Dedifferentiated amniotic fluid mesenchymal stem cell (primary cell): ENCODE measurements at regions not wholly inside any gene's neighbourhood (a gene's known extent, or its start where the extent isn't known, plus 50 kb on each side); places are given as distances from the start of the nearest gene placed in this dataset.
"Not testable (repeated sequence)": the region's sequence is repeated elsewhere in the genome, so short reads cannot be mapped to it uniquely, and the experiment has no call there.

Experiments used
- DNase-seq: peaks from one replicate; pipeline ENCODE4 v3.0.0-alpha.2; 2016; ENCODE audit errors: extremely low spot score

DNA sequence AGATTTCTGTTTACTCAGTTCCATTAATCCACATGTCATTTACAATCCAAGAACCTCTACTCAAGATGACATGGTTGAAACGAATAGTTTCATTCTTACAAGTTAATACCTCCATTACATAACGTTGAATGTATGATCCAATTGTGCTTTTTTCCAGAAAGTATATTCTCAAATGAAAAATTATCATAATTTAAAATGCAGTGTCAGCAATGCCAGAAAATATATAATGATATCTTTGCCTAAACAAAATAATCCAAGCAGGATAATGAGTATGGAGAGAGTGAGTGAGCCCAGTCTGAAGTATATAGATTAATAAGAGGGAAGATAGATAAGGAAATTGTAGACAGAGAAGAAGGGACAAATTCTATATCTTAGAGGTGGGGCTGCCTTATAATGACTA, 505.0 kb downstream of the CENPC start:
- no peak for DNase-seq

DNA sequence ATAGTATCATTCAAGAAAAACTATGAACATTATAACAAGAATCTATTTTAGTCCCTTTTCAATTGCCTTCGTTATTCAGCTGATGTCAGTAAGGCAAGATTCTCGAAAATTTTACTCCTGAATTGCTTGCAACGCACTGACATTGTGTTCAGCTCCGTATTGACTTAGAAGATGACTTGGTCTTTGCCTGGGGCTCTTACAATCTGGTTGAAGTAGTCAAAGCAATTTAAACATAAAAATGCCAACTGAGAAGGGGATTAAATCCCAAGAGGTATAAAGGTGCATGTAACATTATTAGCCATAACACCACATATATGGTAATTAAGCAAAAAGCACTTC, 507.1 kb downstream of the CENPC start:
- no peak for DNase-seq

DNA sequence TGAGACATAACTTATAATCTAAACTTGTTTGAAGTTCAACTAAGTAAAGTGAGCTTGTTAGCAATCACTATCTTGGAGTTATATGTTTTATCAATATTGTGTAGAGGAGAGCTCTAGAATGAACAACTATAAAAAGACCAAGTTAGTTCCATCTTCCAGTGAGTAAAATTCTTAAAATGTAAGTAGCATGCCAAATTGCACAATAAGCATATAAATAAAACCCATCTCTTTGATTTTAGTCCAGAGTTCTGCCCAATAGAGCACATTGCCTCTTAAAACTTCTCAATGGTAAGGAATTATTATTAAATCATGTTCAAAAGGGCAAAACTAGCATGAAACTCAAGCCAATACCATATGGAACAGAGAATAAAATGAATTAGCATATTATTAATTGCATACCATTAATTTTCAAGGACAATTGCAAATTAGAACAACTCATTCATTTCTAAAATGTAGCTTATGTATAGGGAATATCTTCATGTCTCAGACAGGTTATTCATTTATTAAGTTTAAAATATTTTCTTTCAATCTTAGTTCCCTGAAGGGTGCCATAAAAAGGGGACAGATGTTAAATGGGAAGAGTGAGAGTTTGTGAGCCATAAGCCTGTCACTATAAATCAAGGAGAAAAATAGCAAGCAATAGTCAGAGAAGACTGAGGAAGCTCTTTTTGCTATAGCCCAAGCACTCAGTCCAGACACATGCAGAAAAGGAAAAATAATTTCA, 507.6 kb downstream of the CENPC start:
- DNase-seq, result no peak

DNA sequence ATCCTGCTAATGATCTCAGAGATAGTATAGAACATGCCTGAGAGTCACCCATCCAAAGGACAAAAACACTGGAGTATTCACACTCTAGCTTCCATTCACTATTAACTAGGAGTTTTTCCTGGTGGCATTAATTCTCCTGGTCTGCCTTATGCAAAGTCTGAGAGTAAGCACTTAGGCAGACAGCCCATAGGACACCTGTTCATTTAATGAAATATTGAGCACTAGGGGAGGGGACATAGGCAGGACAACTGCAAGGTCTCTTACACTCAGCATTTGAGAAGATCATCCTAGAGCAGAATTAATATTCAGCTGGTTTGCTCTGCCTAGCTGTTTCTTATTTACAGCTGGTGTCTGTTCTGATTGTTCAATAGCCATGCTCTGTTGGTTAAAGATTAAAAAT, 508.5 kb downstream of the CENPC start:
- no peak for DNase-seq

GRCh38 chr4:67035986-67036385, 509.3 kb downstream of the CENPC start:
- no peak for DNase-seq

DNA sequence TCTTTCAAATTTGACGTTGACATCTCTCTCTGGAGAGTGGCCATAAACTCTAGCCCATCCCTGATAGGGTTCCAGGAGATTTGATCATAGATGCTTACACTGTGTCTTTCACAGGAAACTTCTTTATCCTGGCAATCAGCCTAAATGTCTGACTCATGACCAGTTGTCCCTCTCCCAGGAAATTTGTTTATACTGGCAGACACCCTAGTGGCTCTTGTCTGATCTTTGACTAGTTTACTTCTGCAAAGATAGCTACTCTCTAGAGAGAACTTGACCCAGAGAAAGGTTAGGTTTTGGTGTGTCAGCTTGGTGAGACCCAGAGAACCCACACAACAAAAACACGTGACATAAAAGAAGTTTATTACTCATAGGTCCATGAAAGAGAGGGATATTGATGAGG, 509.8 kb downstream of the CENPC start:
- no peak for DNase-seq

DNA sequence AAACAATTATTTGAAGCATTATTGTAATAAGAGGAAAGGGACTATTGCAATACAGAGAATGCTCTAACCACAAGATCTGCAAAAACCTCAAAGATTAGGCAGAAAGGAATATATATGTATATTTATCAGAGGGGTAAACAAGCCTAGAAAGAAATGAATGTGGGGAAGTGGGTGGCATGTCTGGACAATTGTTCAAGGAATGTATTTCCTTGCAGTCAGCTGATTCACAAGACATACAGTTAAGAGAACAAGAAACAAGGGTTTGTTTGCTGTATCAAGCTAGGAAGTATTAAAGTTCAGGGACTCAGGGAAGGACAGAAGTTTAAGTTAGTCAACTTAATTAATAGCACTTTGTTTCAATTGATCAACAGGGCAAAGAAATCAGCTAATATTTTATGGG, 514.7 kb downstream of the CENPC start:
- no peak for DNase-seq

DNA sequence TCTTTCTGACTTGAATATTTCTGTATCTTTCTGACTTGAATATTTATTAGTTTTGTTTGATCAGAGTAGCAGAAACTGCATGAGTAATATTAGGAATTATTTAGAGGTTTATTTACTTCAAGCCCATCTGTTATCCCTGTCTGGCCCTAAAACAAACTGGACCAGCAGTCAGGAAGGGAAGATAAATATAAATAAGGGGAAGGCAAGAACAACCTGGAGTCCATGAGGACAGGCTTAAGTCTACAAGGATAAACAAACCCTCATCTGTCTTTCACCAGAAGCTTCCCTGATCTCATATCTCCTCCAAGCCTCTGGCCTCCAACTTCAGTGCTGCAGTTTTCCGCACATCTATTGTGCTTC, 524.9 kb downstream of the CENPC start:
- DNase-seq, result no peak

DNA sequence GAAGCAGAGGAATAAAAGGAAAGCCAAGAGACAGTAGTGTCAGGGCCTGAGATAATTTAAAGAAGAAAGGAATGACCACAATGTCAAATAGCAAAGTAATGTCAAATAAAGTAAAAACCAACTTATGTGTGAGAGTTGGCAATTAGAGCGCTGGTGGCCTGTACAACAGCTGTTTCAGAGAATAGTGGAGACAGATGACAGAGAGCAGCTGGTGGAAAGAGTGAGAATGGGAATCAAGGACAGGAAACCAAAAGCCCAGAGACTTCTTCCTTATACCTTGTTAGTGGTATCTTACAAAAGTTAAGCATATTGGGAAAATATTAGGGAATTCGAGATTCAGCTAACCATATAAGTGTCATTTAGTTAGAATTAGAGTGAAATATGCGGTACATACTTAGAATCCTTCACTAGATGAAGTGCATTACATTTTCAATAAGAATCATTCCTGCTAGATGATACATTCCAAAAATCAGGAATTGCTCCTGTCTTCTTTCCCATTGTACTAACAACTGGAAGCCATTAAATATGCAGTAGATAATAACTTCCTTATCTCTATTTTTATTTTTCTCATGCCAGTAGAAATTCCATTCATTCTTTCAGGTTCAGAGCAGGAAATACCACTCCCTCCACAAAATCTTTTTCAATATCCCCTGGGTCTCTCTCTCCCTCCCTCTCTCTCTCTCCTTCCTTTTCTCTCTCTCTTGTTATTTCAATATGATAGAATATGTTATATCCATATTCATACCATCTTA, 525.4 kb downstream of the CENPC start:
- no peak for DNase-seq

DNA sequence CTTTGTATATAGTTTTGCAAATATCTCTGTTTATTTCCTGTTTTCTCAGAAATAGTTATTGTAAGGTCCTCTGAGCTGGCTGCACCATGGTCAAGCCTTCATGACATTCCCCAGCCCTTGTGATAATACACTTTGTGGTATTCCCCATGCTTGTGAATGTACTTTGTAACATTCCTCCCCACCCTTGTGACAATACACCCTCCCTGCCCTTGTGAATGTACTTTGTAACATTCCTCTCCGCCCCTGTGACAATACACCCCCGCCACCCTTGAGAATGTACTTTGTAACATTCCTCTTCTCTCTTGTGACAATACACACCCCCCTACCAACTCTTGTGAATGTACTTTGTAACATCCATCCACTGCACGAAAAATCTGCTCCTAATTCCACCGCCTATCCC, 530.7 kb downstream of the CENPC start:
- no peak for DNase-seq

DNA sequence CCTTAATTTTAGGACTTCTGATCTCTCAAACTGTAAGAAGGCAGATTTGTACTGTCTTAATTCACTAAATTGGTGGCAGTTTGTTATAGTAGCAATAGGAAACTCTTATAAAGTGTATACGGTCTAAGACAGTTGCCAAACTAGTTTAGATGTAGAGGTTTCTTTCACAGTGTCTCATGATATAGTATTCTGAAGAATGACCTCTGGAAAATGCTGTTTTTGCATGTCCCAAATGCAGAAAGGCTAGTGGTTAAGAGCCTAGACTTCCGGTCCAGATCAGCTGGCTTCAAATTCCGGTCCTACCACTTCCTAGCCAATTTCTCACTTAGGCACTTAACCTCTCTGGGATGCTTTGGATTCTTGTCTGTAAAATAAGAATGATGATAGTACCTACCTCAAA, 538.5 kb downstream of the CENPC start:
- DNase-seq, result no peak

- DNase-seq, result peak; percentile 38
Observed at GRCh38 chr4:66991521-66991920, 553.8 kb downstream of the CENPC start.

GRCh38 chr4:66974665-66975064, 570.6 kb downstream of the CENPC start:
- no peak for DNase-seq

DNA sequence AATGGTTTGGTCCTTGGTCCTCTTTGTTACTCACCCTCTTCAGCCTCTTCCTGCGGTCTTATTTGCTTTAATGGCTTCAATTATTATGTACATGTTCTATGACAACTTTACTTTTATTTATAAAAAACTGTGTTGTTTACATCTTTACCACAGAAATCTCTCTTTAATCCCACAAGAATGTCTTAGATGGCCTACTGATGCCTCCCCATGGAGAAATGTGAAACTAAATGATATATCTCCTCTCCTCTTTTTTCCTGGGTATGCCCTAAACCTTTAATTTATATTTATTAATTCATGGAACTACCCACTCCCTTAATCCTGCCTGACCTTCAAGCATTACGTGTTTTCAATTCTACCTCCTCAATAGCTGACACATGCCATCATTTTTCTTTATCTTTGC, 573.2 kb downstream of the CENPC start:
- DNase-seq, result no peak

- no peak for DNase-seq
Observed at GRCh38 chr4:66964467-66964866, 580.8 kb downstream of the CENPC start.

- DNase-seq, result no peak
Observed at GRCh38 chr4:66963084-66963483, 582.2 kb downstream of the CENPC start.

DNA sequence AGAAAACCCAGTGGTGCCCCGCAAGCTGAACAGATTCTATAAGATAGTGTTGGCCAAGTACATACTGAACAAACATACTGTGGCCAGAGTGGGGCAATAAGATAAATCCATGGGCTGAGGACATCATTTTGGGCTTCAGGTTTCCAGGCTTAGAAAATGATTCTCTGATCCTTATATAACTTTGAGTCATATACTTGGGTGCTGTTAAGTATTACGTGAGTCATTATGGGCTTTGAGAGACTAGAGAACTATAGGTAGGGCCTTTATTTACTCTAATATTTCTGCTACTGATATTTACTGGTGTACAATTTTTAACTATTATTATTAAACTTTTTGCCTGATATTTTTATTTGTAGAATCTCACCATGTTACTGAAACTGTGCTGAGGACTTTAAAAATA, 586.1 kb downstream of the CENPC start:
- no peak for DNase-seq

DNA sequence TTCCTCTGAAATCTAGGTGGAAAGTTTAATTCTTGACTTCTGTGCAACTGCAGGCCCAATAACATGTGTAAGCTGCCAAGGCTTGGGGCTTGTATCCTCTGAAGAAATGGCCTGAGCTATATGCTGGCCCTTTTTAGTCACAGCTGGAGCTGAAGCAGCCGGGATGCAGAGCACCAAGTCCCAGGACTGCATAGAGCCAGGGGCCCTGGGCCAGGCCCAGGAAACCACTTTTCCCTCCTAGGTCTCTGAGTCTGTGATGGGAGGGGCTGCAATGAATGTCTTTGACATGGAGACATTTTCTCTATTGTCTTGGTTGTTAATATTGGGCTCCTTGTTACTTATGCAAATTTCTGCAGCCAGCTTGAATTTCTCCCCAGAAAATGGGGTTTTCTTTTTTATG, 588.5 kb downstream of the CENPC start:
- DNase-seq, result no peak

DNA sequence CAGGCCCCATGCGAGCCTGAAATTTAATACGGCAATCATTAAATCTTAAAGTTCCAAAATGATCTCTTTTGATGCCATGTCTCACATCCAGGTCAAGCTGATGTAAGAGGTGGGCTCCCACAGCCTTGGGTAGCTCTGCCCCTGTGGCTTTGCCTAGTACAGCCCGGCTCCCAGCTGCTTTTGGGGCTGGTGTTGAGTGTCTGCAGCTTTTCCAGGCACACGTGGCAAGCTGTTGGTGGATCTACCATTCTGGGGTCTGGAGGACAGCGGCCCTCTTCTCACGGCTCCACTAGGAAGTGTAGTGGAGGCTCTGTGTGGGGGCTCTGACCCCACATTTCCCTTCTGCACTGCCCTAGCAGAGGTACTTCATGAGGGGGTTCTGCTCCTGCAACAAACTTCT, 588.9 kb downstream of the CENPC start:
- no peak for DNase-seq

DNA sequence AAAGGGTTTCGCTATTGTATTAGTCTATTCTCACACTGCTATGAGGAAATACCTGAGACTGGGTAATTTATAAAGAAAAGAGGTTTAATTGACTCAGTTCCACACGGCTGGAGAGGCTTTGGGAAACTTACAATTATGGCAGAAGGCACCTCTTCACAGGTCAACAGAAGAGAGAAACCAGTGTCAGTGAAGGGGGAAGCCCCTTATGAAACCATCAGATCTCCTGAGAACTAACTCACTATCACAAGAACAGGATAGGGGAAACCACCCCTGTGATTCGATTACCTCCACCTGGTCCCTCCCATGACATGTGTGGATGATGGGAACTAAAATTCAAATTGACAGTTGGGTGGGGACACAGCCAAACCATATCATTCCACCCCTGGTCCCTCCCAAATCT, 589.5 kb downstream of the CENPC start:
- DNase-seq, result no peak

GRCh38 chr4:66949419-66949818, 595.9 kb downstream of the CENPC start:
- DNase-seq, result no peak

- DNase-seq, result no peak
Observed at GRCh38 chr4:66946761-66947160, 598.5 kb downstream of the CENPC start.

DNA sequence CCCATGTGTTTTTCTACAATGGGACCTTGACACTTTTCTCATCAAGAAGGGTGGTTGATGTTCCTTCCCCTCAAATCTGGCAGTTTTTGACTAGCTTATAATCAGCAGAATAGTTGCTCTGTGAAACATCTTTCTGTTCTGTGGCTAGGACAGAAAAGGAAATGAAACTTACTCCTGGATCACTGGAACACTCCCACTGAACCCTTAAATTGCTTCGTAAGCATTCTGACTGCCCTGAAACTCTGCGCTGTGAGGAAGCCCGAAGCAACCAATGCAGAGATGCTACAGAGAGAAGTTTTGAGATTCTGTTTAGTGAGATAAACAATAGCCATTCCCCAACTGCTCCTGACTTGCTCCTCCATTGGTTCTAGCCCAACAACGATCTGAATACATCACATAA, 602.2 kb downstream of the CENPC start:
- DNase-seq, result no peak

DNA sequence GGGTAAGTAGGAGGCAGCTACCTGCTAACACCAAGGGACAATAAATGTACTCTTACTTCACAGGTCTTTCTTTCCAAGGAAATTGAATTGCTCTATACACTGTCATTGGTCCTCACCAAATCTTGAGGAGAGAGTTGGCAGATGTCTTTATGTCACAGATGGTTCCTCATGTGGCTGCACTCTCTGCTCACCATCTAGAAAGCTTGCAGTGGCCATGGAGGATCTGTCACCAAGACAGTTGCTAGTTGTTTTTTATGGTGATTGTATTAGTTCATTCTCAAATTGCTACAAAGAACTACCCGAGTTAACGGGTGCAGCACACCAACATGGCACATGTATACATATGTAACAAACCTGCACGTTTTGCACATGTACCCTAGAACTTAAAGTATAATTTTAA, 613.3 kb downstream of the CENPC start:
- not testable (repeated sequence) for DNase-seq
